Suprapubic skin (tissue), 3 donors: ENCODE measurements at regions not wholly inside any gene's neighbourhood (a gene's known extent, or its start where the extent isn't known, plus 50 kb on each side); places are given as distances from the start of the nearest gene placed in this dataset.

Experiments
- POLR2A ChIP-seq, 2 donors: fragments of 450-650 bp; IDR thresholded peaks; one replicate each; pipeline ENCODE4 v1.6.1; 2017; ENCODE audit warnings: antibody characterized with exemption in 2 of 2, mild to moderate bottlenecking in 2 of 2, moderate library complexity in 2 of 2
- TF ChIP-seq, protein P1 (sequence below), 2 donors: fragments of 200-600 bp in 1 of 2; fragments of 450-650 bp in 1 of 2; sonication (generic) in 1 of 2; IDR thresholded peaks; one replicate each; pipeline ENCODE4 v1.5.1; 2016 to 2019; ENCODE audit warnings: antibody characterized with exemption in 2 of 2, mild to moderate bottlenecking in 1 of 2, moderate library complexity in 1 of 2

DNA sequence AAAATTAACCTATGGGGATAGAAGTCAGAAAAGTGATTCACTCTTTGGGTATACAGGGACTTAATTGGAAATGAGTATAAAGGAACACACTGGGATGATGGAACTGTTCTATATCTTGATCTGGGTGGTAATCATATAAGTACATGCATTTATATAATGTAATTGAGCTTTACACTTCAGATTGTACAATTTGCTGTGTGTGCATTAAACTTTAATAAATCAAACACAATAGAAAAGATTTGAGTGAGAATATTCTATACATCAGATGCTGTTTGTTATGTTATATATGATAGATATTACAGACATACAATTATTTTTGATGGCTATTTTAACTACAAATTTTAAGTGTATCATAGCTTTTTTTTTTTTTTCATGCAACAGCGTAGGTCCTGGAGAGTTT lies 860.2 kb upstream of the ARPP21 start:
- TF ChIP-seq, protein P1, sequence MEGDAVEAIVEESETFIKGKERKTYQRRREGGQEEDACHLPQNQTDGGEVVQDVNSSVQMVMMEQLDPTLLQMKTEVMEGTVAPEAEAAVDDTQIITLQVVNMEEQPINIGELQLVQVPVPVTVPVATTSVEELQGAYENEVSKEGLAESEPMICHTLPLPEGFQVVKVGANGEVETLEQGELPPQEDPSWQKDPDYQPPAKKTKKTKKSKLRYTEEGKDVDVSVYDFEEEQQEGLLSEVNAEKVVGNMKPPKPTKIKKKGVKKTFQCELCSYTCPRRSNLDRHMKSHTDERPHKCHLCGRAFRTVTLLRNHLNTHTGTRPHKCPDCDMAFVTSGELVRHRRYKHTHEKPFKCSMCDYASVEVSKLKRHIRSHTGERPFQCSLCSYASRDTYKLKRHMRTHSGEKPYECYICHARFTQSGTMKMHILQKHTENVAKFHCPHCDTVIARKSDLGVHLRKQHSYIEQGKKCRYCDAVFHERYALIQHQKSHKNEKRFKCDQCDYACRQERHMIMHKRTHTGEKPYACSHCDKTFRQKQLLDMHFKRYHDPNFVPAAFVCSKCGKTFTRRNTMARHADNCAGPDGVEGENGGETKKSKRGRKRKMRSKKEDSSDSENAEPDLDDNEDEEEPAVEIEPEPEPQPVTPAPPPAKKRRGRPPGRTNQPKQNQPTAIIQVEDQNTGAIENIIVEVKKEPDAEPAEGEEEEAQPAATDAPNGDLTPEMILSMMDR (IDR thresholded peaks at IDR 0.05), result no peak
- TF ChIP-seq POLR2A (IDR thresholded peaks at IDR 0.05), result no peak
